Stimulated activated naive B cell treated with anti-CD40 and anti-IgM and Interleukin-4, amounts not matched to agents 10 μg/mL and 1 μg/mL and 100 μg/mL, for 72 hours (primary cell): ENCODE measurements at regions not wholly inside any gene's neighbourhood (a gene's known extent, or its start where the extent isn't known, plus 50 kb on each side); places are given as distances from the start of the nearest gene placed in this dataset.

Experiments
- ATAC-seq, 2 donors: fragments of 150-1000 bp; cut with Tn5 transposase; replicated peaks; 2 replicates each; pipeline ENCODE4 v1.10.0; 2021; ENCODE audit warnings: moderate library complexity in 1 of 2
- DNase-seq: peaks from one replicate; pipeline ENCODE4 v3.0.0; 2021
- H3K27ac Mint-ChIP-seq: one replicate; pipeline ENCODE4 v1.8.0; 2022; ENCODE audit warnings: mild to moderate bottlenecking, mixed read lengths
- H3K27me3 Mint-ChIP-seq, 2 donors: one replicate each; pipeline ENCODE4 v1.8.0; 2022; ENCODE audit warnings: mixed read lengths in 2 of 2
- H3K36me3 Mint-ChIP-seq, 2 donors: one replicate each; pipeline ENCODE4 v1.8.0; 2022; ENCODE audit warnings: mixed read lengths in 2 of 2, mild to moderate bottlenecking in 1 of 2
- H3K4me1 Mint-ChIP-seq, 2 donors: one replicate each; pipeline ENCODE4 v1.8.0; 2022; ENCODE audit warnings: mixed read lengths in 2 of 2, mild to moderate bottlenecking in 1 of 2
- H3K4me3 Mint-ChIP-seq, 2 donors: one replicate each; pipeline ENCODE4 v1.8.0; 2022; ENCODE audit warnings: mild to moderate bottlenecking in 2 of 2, mixed read lengths in 2 of 2, moderate library complexity in 1 of 2
- H3K9me3 Mint-ChIP-seq, 2 donors: one replicate each; pipeline ENCODE4 v1.8.0; 2022; ENCODE audit warnings: mixed read lengths in 2 of 2, mild to moderate bottlenecking in 1 of 2

- H3K4me1 Mint-ChIP-seq: peaks cover 10 to 31% of the 10 kb centered on the region in 2 donors
- H3K27me3 Mint-ChIP-seq: peaks cover 31 to 59% of the 10 kb centered on the region in 2 donors
- H3K9me3 Mint-ChIP-seq: no peaks in the 10 kb centered on the region
- H3K4me3 Mint-ChIP-seq: peak overlapping the region; percentile 28 to 37
- peak; percentile 56 to 66 for ATAC-seq
- no peaks in the 10 kb centered on the region for H3K36me3 Mint-ChIP-seq
- H3K27ac Mint-ChIP-seq: no peak overlapping the region
- DNase-seq: no peak
Observed at GRCh38 chr17:77571155-77571981, 387.1 kb upstream of the TNRC6C start.

- ATAC-seq (peak; percentile 41 to 52), DNase-seq (no peak)
- Mint-ChIP-seq H3K4me3 (peak overlapping the region; percentile 7 to 28), H3K4me1 (peaks cover 10 to 31% of the 10 kb centered on the region in 2 donors), H3K9me3 (no peaks in the 10 kb centered on the region), H3K27me3 (peaks cover 31 to 52% of the 10 kb centered on the region in 2 donors), H3K27ac (no peak overlapping the region), H3K36me3 (no peaks in the 10 kb centered on the region)
Observed at GRCh38 chr17:77572065-77572601, 386.4 kb upstream of the TNRC6C start.

- Mint-ChIP-seq H3K4me1 (peaks cover 10 to 31% of the 10 kb centered on the region in 2 donors), H3K36me3 (no peaks in the 10 kb centered on the region), H3K27me3 (peaks cover 34 to 52% of the 10 kb centered on the region in 2 donors), H3K27ac (no peak overlapping the region), H3K4me3 (no peak overlapping the region), H3K9me3 (no peaks in the 10 kb centered on the region)
- ATAC-seq: no peak
- DNase-seq: no peak
Observed at GRCh38 chr17:77572851-77573250, 385.7 kb upstream of the TNRC6C start.

GRCh38 chr17:77577491-77577890, 381.0 kb upstream of the TNRC6C start:
- H3K36me3 Mint-ChIP-seq: peaks cover 0 to 4% of the 10 kb centered on the region in 2 donors
- no peak overlapping the region for H3K4me3 Mint-ChIP-seq
- no peak for DNase-seq
- peaks cover 15 to 37% of the 10 kb centered on the region in 2 donors for H3K4me1 Mint-ChIP-seq
- peaks cover 12 to 15% of the 10 kb centered on the region in 2 donors for H3K27me3 Mint-ChIP-seq
- H3K9me3 Mint-ChIP-seq: no peaks in the 10 kb centered on the region
- no peak for ATAC-seq
- no peak overlapping the region for H3K27ac Mint-ChIP-seq

- H3K4me1 Mint-ChIP-seq: peaks cover 13 to 25% of the 10 kb centered on the region in 2 donors
- no peaks in the 10 kb centered on the region for H3K9me3 Mint-ChIP-seq
- ATAC-seq: no peak
- H3K27me3 Mint-ChIP-seq: peaks cover 4 to 5% of the 10 kb centered on the region in 2 donors
- peaks cover 0 to 4% of the 10 kb centered on the region in 2 donors for H3K36me3 Mint-ChIP-seq
- H3K27ac Mint-ChIP-seq: peak overlapping the region; percentile 65
- no peak for DNase-seq
- H3K4me3 Mint-ChIP-seq: no peak overlapping the region
Observed at GRCh38 chr17:77579131-77579530, 379.4 kb upstream of the TNRC6C start.

GRCh38 chr17:77579682-77580081, 378.8 kb upstream of the TNRC6C start:
- DNase-seq: peak; percentile 59
- ATAC-seq: peak; percentile 98
- Mint-ChIP-seq H3K4me3 (peak overlapping the region; percentile 30 to 50), H3K4me1 (peaks cover 13 to 20% of the 10 kb centered on the region in 2 donors), H3K36me3 (peaks cover 0 to 4% of the 10 kb centered on the region in 2 donors), H3K27me3 (peaks cover under 1 to 4% of the 10 kb centered on the region in 2 donors), H3K9me3 (no peaks in the 10 kb centered on the region), H3K27ac (peak overlapping the region; percentile 15)

GRCh38 chr17:77580531-77581270, 377.8 kb upstream of the TNRC6C start:
- DNase-seq (no peak), ATAC-seq (no peak)
- H3K4me3 Mint-ChIP-seq: no peak overlapping the region
- peaks cover 0 to 4% of the 10 kb centered on the region in 2 donors for H3K36me3 Mint-ChIP-seq
- H3K27ac Mint-ChIP-seq: no peak overlapping the region
- peaks cover 0 to 2% of the 10 kb centered on the region in 2 donors for H3K9me3 Mint-ChIP-seq
- peaks cover 13 to 19% of the 10 kb centered on the region in 2 donors for H3K4me1 Mint-ChIP-seq
- H3K27me3 Mint-ChIP-seq: peaks cover 4 to 7% of the 10 kb centered on the region in 2 donors

- Mint-ChIP-seq H3K36me3 (peaks cover 0 to 4% of the 10 kb centered on the region in 2 donors), H3K27ac (no peak overlapping the region), H3K4me1 (peaks cover 13 to 19% of the 10 kb centered on the region in 2 donors), H3K4me3 (no peak overlapping the region), H3K9me3 (peaks cover 0 to 2% of the 10 kb centered on the region in 2 donors), H3K27me3 (peaks cover 4 to 10% of the 10 kb centered on the region in 2 donors)
- DNase-seq: no peak
- no peak for ATAC-seq
Observed at GRCh38 chr17:77581480-77581879, 377.0 kb upstream of the TNRC6C start.

- peaks cover 0 to 4% of the 10 kb centered on the region in 2 donors for H3K36me3 Mint-ChIP-seq
- H3K27me3 Mint-ChIP-seq: peaks cover 4 to 25% of the 10 kb centered on the region in 2 donors
- H3K9me3 Mint-ChIP-seq: peaks cover 8 to 11% of the 10 kb centered on the region in 2 donors
- H3K27ac Mint-ChIP-seq: no peak overlapping the region
- DNase-seq (no peak), ATAC-seq (no peak)
- H3K4me3 Mint-ChIP-seq: no peak overlapping the region
- peaks cover 5% of the 10 kb centered on the region in 2 donors for H3K4me1 Mint-ChIP-seq
Observed at GRCh38 chr17:77585142-77585860, 373.2 kb upstream of the TNRC6C start.

GRCh38 chr17:77590951-77591735, 367.4 kb upstream of the TNRC6C start:
- Mint-ChIP-seq H3K27ac (no peak overlapping the region), H3K9me3 (peaks cover 6 to 11% of the 10 kb centered on the region in 2 donors), H3K27me3 (peaks cover 33 to 36% of the 10 kb centered on the region in 2 donors), H3K4me3 (no peak overlapping the region), H3K4me1 (no peaks in the 10 kb centered on the region), H3K36me3 (no peaks in the 10 kb centered on the region)
- ATAC-seq (no peak), DNase-seq (no peak)

GRCh38 chr17:77592106-77592865, 366.2 kb upstream of the TNRC6C start:
- ATAC-seq: no peak

GRCh38 chr17:77593081-77593480, 365.4 kb upstream of the TNRC6C start:
- Mint-ChIP-seq H3K4me3 (no peak overlapping the region), H3K9me3 (no peaks in the 10 kb centered on the region), H3K4me1 (no peaks in the 10 kb centered on the region), H3K27me3 (peaks cover 18 to 34% of the 10 kb centered on the region in 2 donors), H3K27ac (no peak overlapping the region), H3K36me3 (no peaks in the 10 kb centered on the region)
- no peak for ATAC-seq
- DNase-seq: no peak

More at GRCh38 chr17:77592106-77592865, 366.2 kb upstream of the TNRC6C start:
- H3K4me1 Mint-ChIP-seq: no peaks in the 10 kb centered on the region
- H3K9me3 Mint-ChIP-seq: peaks cover 3 to 5% of the 10 kb centered on the region in 2 donors
- DNase-seq: no peak
- peaks cover 25 to 34% of the 10 kb centered on the region in 2 donors for H3K27me3 Mint-ChIP-seq
- H3K27ac Mint-ChIP-seq: no peak overlapping the region
- no peak overlapping the region for H3K4me3 Mint-ChIP-seq
- no peaks in the 10 kb centered on the region for H3K36me3 Mint-ChIP-seq
